ENCODE measurements at regions not wholly inside any gene's neighbourhood (a gene's known extent, or its start where the extent isn't known, plus 50 kb on each side); places are given as distances from the start of the nearest gene placed in this dataset.
A peak's percentile ranks its signal among the peaks of the same experiment; 100 is the strongest.
"Not testable (repeated sequence)": the region's sequence is repeated elsewhere in the genome, so short reads cannot be mapped to it uniquely, and the experiment has no call there.

GRCh38 chr1:161439280-161440232 is 65.7 kb upstream of the FCGR2A start:
- WGBS, 2 donors (ENCODE audit: low coverage in 1 of 2) = 81 to 85% methylated on average over 4 to 5 of the region's 44 CpGs
- no peak for TF ChIP-seq POLR2AphosphoS5 (IDR thresholded peaks at IDR 0.05)
- no peak for TF ChIP-seq POLR2A (IDR thresholded peaks at IDR 0.05)
- no peak for TF ChIP-seq CTCF (IDR thresholded peaks at IDR 0.05)
- no peak for TF ChIP-seq EP300 (IDR thresholded peaks at IDR 0.05)
- Histone ChIP-seq H3K36me3 (no peaks in the 10 kb centered on the region), H3K4me3 (peak overlapping the region in 1 of 2 donors; percentile 63), H3K27ac (no peak overlapping the region), H3K27me3 (peaks cover 63% of the 10 kb centered on the region), H3K9me3 (no peaks in the 10 kb centered on the region), H3K4me1 (peaks cover 0 to 13% (median 3%) of the 10 kb centered on the region in 3 donors)
- no peak for ATAC-seq

GRCh38 chr1:161433191-161433590 is 65.5 kb upstream of the CFAP126 start:
- WGBS, 2 donors (ENCODE audit: low coverage in 1 of 2) = 96% methylated on average over 4 of the region's 5 CpGs; no CpG with 5 or more reads in 1 of the 2 donors
- H3K36me3 ChIP-seq, H3K4me1 ChIP-seq, H3K9me3 ChIP-seq, H3K4me3 ChIP-seq, H3K27ac ChIP-seq, ATAC-seq: not testable (repeated sequence)
- peaks cover 80% of the 10 kb centered on the region for H3K27me3 ChIP-seq

- no peak for TF ChIP-seq POLR2A (IDR thresholded peaks at IDR 0.05)
- no peak for TF ChIP-seq POLR2AphosphoS5 (IDR thresholded peaks at IDR 0.05)
- TF ChIP-seq CTCF (IDR thresholded peaks at IDR 0.05) = no peak
- no peak for TF ChIP-seq EP300 (IDR thresholded peaks at IDR 0.05)
- Histone ChIP-seq H3K27me3 (peaks cover 80% of the 10 kb centered on the region), H3K9me3 (no peaks in the 10 kb centered on the region), H3K27ac (no peak overlapping the region), H3K4me1 (no peaks in the 10 kb centered on the region), H3K4me3 (no peak overlapping the region), H3K36me3 (peaks cover 0 to 4% of the 10 kb centered on the region in 2 donors)
- WGBS, 2 donors (ENCODE audit: low coverage in 1 of 2) = 82 to 95% methylated on average over 2 of the region's 2 CpGs
- no peak for ATAC-seq
Measured at GRCh38 chr1:161432091-161432490, 64.4 kb upstream of the CFAP126 start.

- no peak overlapping the region for H3K4me3 ChIP-seq
- 24 to 40% methylated on average over 15 to 18 of the region's 18 CpGs for WGBS, 2 donors (ENCODE audit: low coverage in 1 of 2)
- H3K27me3 ChIP-seq = peaks cover 50% of the 10 kb centered on the region
- no peak overlapping the region for H3K27ac ChIP-seq
- ATAC-seq = no peak
- no peak for TF ChIP-seq EP300 (IDR thresholded peaks at IDR 0.05)
- TF ChIP-seq POLR2AphosphoS5 (IDR thresholded peaks at IDR 0.05) = no peak
- no peak for TF ChIP-seq CTCF (IDR thresholded peaks at IDR 0.05)
- TF ChIP-seq POLR2A (IDR thresholded peaks at IDR 0.05) = no peak
- H3K9me3 ChIP-seq = no peaks in the 10 kb centered on the region
- no peaks in the 10 kb centered on the region for H3K4me1 ChIP-seq
- peaks cover 0 to under 1% of the 10 kb centered on the region in 2 donors for H3K36me3 ChIP-seq
Measured at GRCh38 chr1:161427733-161428516, 60.2 kb upstream of the CFAP126 start.

GRCh38 chr1:161422914-161423313 is 55.2 kb upstream of the CFAP126 start:
- H3K9me3 ChIP-seq, H3K27ac ChIP-seq, H3K4me3 ChIP-seq, ATAC-seq, H3K36me3 ChIP-seq, H3K4me1 ChIP-seq: not testable (repeated sequence)
- H3K27me3 ChIP-seq = peaks cover 33% of the 10 kb centered on the region
- WGBS, 2 donors (ENCODE audit: low coverage in 1 of 2) = no CpG with 5 or more reads among the region's 33 CpGs

Data from gastroesophageal sphincter (tissue), 4 donors.